OCI-LY1 (cell line): ENCODE measurements at regions not wholly inside any gene's neighbourhood (a gene's known extent, or its start where the extent isn't known, plus 50 kb on each side); places are given as distances from the start of the nearest gene placed in this dataset.
"Not testable (repeated sequence)": the region's sequence is repeated elsewhere in the genome, so short reads cannot be mapped to it uniquely, and the experiment has no call there.

Source experiments
- EZH2 ChIP-seq: fragments of 200-600 bp; sonication (generic), shearing (Covaris generic); IDR thresholded peaks from 2 replicates; pipeline ENCODE4 v1.8.0; 2017; ENCODE audit warnings: borderline replicate concordance, mixed run types, mild to moderate bottlenecking, antibody characterized with exemption, low read length, moderate library complexity, mixed read lengths
- TF ChIP-seq, protein P1 (sequence below): fragments of 200-600 bp; sonication (generic), shearing (Covaris generic); IDR thresholded peaks from 2 replicates; pipeline ENCODE4 v1.5.1; 2017; ENCODE audit warnings: mild to moderate bottlenecking, antibody characterized with exemption, low read length, moderate library complexity, mixed read lengths

DNA sequence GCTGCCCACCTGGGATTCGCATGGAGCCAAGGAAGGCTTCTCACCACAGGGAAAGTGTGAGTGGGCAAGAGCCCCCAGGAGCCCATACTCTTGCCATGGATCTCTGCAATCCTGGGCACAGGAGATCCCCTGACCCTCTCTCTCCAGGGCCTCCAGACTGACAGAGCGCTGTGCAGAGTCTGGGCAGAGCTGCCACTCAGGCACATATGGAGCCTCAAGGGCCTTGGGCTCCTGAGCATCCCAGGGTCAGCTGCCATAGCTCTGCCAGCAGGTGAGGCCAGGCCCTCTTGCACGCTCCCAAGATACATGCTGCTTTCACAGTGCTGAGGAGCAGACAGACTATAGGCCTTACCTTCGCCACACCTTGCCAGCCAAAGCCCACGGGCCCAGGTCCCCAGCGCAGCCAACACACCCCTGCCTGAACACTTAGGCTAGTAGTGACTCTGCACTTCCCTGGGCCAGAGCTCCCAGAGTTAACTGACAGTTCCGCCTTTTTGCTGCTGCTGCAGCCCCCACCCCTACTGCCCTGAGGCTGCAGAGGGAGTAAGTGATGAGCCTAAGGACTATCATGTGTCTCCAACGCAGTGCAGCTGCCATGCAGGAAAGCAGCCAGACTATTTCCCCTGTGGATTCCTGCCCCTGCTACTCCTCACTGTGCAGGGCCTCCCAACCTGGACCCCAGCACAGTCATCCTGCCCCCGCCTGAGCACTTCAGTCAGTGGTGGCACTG lies 323.2 kb downstream of the SPATA31A1 start:
- TF ChIP-seq, protein P1, sequence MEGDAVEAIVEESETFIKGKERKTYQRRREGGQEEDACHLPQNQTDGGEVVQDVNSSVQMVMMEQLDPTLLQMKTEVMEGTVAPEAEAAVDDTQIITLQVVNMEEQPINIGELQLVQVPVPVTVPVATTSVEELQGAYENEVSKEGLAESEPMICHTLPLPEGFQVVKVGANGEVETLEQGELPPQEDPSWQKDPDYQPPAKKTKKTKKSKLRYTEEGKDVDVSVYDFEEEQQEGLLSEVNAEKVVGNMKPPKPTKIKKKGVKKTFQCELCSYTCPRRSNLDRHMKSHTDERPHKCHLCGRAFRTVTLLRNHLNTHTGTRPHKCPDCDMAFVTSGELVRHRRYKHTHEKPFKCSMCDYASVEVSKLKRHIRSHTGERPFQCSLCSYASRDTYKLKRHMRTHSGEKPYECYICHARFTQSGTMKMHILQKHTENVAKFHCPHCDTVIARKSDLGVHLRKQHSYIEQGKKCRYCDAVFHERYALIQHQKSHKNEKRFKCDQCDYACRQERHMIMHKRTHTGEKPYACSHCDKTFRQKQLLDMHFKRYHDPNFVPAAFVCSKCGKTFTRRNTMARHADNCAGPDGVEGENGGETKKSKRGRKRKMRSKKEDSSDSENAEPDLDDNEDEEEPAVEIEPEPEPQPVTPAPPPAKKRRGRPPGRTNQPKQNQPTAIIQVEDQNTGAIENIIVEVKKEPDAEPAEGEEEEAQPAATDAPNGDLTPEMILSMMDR, result not testable (repeated sequence)
- not testable (repeated sequence) for TF ChIP-seq EZH2
